Left renal pelvis (tissue), 4 donors: ENCODE measurements at regions not wholly inside any gene's neighbourhood (a gene's known extent, or its start where the extent isn't known, plus 50 kb on each side); places are given as distances from the start of the nearest gene placed in this dataset.
"Not testable (repeated sequence)": the region's sequence is repeated elsewhere in the genome, so short reads cannot be mapped to it uniquely, and the experiment has no call there.

Source experiments
- DNase-seq, 4 donors: peaks; one replicate each; pipeline ENCODE4 v3.0.0-alpha.2; 2013; ENCODE audit warnings: low read depth in 4 of 4, low spot score in 3 of 4

- DNase-seq, result not testable (repeated sequence)
Measured at GRCh38 chr10:59975918-59976317, 69.6 kb upstream of the CCDC6 start.

GRCh38 chr10:59971915-59972314 is 65.6 kb upstream of the CCDC6 start:
- DNase-seq, result peak in 1 of 4 donors; percentile 27

GRCh38 chr10:59970396-59971368 is 64.3 kb upstream of the CCDC6 start:
- no peak for DNase-seq

- no peak for DNase-seq
Measured at GRCh38 chr10:59968705-59969104, 62.3 kb upstream of the CCDC6 start.

- no peak for DNase-seq
Measured at GRCh38 chr10:59967079-59967478, 60.7 kb upstream of the CCDC6 start.

GRCh38 chr10:59965899-59966650 is 59.7 kb upstream of the CCDC6 start:
- no peak for DNase-seq

- DNase-seq, result no peak
Measured at GRCh38 chr10:59962756-59963155, 56.4 kb upstream of the CCDC6 start.

- no peak for DNase-seq
Measured at GRCh38 chr10:59960751-59961150, 54.4 kb upstream of the CCDC6 start.

GRCh38 chr10:59959504-59960018 is 53.2 kb upstream of the CCDC6 start:
- DNase-seq, result no peak

- no peak for DNase-seq
Measured at GRCh38 chr10:59958882-59959281, 52.5 kb upstream of the CCDC6 start.

GRCh38 chr10:59957975-59958374 is 51.6 kb upstream of the CCDC6 start:
- DNase-seq, result no peak
